HL-60 (cell line): ENCODE measurements at regions not wholly inside any gene's neighbourhood (a gene's known extent, or its start where the extent isn't known, plus 50 kb on each side); places are given as distances from the start of the nearest gene placed in this dataset.

Experiments
- DNase-seq, 2 experiments: peaks; one replicate each; pipeline ENCODE4 v3.0.0-alpha.2; 2010 to 2020; ENCODE audit warnings: low read depth in 1 of 2, low spot score in 1 of 2
- H3K27ac ChIP-seq: fragments of 250-450 bp; sonication (Bioruptor Pico); replicated peaks from 2 replicates; pipeline ENCODE4 v1.5.1; 2020; ENCODE audit warnings: mild to moderate bottlenecking, moderate library complexity
- H3K27me3 ChIP-seq: fragments of 250-450 bp; sonication (Bioruptor Pico); 2 replicates; pipeline ENCODE4 v1.5.1; 2021; ENCODE audit warnings: mild to moderate bottlenecking, moderate library complexity; ENCODE audit not compliant: insufficient read depth, poor library complexity, severe bottlenecking
- H3K4me3 ChIP-seq: replicated peaks from 2 replicates; pipeline ENCODE4 v1.5.1; 2011; ENCODE audit warnings: mild to moderate bottlenecking, control low read depth, low read length; ENCODE audit not compliant: insufficient read depth
- GABPA ChIP-seq: IDR thresholded peaks from 2 replicates; pipeline ENCODE4 v1.6.1; 2012; ENCODE audit warnings: low read depth
- POLR2AphosphoS5 ChIP-seq: IDR thresholded peaks from 2 replicates; pipeline ENCODE4 v1.6.1; 2012; ENCODE audit warnings: low read depth
- SPI1 ChIP-seq: IDR thresholded peaks from 2 replicates; pipeline ENCODE4 v1.6.1; 2012; ENCODE audit warnings: low read depth, mild to moderate bottlenecking, borderline replicate concordance
- TF ChIP-seq, protein P1 (sequence below): IDR thresholded peaks from 2 replicates; pipeline ENCODE4 v1.6.1; 2012; ENCODE audit warnings: low read depth; ENCODE audit not compliant: insufficient replicate concordance
- TF ChIP-seq, protein P2 (sequence below): IDR thresholded peaks from one replicate; pipeline ENCODE4 v1.5.1; 2011; ENCODE audit warnings: low read length, control low read depth, inconsistent platforms; ENCODE audit not compliant: insufficient read depth

DNA sequence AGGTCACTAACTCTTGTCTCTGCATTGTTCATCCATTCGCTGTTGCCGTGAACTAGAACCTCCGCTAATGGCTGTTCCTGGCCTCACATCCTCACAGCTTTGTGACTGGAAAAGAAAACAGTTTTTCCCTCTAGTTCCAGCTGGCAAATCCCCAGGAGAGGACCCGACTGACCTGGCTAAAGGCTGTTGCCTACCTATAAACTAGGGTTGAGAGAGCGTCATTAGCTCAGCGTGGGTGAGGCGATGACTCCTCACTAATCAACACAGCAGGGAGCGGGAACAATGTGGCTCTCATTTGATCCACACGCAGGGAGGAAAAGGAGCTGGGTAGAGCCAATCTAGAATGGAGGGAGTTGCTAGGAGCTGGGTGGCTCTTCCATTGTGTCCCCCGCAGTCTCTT lies 282.1 kb upstream of the IRX5 start:
- H3K27me3 ChIP-seq: peaks cover 2% of the 10 kb centered on the region
- TF ChIP-seq POLR2AphosphoS5 (no peak), SPI1 (no peak), GABPA (no peak)
- TF ChIP-seq, protein P1, sequence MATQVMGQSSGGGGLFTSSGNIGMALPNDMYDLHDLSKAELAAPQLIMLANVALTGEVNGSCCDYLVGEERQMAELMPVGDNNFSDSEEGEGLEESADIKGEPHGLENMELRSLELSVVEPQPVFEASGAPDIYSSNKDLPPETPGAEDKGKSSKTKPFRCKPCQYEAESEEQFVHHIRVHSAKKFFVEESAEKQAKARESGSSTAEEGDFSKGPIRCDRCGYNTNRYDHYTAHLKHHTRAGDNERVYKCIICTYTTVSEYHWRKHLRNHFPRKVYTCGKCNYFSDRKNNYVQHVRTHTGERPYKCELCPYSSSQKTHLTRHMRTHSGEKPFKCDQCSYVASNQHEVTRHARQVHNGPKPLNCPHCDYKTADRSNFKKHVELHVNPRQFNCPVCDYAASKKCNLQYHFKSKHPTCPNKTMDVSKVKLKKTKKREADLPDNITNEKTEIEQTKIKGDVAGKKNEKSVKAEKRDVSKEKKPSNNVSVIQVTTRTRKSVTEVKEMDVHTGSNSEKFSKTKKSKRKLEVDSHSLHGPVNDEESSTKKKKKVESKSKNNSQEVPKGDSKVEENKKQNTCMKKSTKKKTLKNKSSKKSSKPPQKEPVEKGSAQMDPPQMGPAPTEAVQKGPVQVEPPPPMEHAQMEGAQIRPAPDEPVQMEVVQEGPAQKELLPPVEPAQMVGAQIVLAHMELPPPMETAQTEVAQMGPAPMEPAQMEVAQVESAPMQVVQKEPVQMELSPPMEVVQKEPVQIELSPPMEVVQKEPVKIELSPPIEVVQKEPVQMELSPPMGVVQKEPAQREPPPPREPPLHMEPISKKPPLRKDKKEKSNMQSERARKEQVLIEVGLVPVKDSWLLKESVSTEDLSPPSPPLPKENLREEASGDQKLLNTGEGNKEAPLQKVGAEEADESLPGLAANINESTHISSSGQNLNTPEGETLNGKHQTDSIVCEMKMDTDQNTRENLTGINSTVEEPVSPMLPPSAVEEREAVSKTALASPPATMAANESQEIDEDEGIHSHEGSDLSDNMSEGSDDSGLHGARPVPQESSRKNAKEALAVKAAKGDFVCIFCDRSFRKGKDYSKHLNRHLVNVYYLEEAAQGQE: no peak
- TF ChIP-seq, protein P2, sequence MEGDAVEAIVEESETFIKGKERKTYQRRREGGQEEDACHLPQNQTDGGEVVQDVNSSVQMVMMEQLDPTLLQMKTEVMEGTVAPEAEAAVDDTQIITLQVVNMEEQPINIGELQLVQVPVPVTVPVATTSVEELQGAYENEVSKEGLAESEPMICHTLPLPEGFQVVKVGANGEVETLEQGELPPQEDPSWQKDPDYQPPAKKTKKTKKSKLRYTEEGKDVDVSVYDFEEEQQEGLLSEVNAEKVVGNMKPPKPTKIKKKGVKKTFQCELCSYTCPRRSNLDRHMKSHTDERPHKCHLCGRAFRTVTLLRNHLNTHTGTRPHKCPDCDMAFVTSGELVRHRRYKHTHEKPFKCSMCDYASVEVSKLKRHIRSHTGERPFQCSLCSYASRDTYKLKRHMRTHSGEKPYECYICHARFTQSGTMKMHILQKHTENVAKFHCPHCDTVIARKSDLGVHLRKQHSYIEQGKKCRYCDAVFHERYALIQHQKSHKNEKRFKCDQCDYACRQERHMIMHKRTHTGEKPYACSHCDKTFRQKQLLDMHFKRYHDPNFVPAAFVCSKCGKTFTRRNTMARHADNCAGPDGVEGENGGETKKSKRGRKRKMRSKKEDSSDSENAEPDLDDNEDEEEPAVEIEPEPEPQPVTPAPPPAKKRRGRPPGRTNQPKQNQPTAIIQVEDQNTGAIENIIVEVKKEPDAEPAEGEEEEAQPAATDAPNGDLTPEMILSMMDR: no peak
- no peak for DNase-seq
- H3K4me3 ChIP-seq: no peak overlapping the region
- no peak overlapping the region for H3K27ac ChIP-seq

DNA sequence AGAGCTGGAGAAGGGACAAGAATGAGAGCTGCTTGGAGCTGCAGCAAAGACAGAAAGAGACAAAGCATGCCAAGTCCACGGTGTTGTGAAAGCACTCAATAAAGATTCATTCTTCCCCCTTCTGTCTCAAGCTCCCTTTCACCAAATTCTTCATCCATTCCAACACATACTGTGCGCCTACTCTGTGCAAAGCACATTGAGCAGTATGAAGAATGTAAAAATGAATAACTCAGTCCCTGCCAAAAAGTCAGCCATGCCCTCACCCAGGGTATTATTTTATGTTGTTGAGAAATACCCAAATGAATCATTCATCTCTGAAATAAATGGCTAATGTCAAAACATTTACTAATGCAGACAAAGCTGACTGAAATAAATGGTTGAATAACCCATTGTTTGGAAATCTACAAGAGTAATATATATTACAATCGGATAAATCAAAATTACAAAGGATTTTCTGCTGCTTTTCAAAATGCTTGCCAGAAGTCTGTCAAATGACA lies 282.9 kb upstream of the IRX5 start:
- peaks cover 2% of the 10 kb centered on the region for H3K27me3 ChIP-seq
- H3K4me3 ChIP-seq: no peak overlapping the region
- no peak for TF ChIP-seq GABPA
- TF ChIP-seq, protein P2: no peak
- TF ChIP-seq, protein P1: no peak
- no peak for TF ChIP-seq SPI1
- TF ChIP-seq POLR2AphosphoS5: no peak
- DNase-seq: no peak
- no peak overlapping the region for H3K27ac ChIP-seq

DNA sequence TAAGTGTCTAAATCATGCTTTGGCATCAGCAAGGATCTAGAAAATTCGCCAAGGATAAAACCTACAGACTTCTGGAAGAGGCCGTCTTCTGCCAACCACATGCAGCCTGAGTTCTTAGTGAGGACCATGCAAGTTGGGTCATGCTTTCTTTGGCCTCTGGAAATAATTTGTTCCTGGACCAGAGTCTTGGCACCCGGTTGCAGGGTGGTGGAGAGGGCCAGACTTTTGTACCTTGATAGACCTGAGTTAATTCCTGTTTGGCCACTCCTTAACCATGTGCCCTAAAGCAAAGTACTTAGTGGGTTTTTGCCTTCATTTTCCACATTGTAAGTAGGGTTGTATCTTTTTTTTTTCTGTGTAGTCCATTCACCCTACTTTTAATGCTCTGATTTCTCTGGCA lies 283.4 kb upstream of the IRX5 start:
- peaks cover 2% of the 10 kb centered on the region for H3K27me3 ChIP-seq
- TF ChIP-seq, protein P1: no peak
- TF ChIP-seq POLR2AphosphoS5 (no peak), GABPA (no peak), SPI1 (no peak)
- TF ChIP-seq, protein P2: no peak
- no peak overlapping the region for H3K27ac ChIP-seq
- no peak overlapping the region for H3K4me3 ChIP-seq
- DNase-seq: no peak
